DOHH2 (cell line): ENCODE measurements at regions not wholly inside any gene's neighbourhood (a gene's known extent, or its start where the extent isn't known, plus 50 kb on each side); places are given as distances from the start of the nearest gene placed in this dataset.

Experiments
- EZH2phosphoT487 ChIP-seq: fragments of 200-600 bp; sonication (generic); IDR thresholded peaks from 2 replicates; pipeline ENCODE4 v1.6.1; 2017; ENCODE audit warnings: borderline replicate concordance, mild to moderate bottlenecking, antibody characterized with exemption, low read length, moderate library complexity, mixed read lengths
- TF ChIP-seq, protein P1 (sequence below): fragments of 200-600 bp; sonication (generic); IDR thresholded peaks from one replicate; pipeline ENCODE4 v1.5.1; 2014; ENCODE audit warnings: antibody characterized with exemption, mild to moderate bottlenecking, low read depth, low read length; ENCODE audit not compliant: poor library complexity, severe bottlenecking

DNA sequence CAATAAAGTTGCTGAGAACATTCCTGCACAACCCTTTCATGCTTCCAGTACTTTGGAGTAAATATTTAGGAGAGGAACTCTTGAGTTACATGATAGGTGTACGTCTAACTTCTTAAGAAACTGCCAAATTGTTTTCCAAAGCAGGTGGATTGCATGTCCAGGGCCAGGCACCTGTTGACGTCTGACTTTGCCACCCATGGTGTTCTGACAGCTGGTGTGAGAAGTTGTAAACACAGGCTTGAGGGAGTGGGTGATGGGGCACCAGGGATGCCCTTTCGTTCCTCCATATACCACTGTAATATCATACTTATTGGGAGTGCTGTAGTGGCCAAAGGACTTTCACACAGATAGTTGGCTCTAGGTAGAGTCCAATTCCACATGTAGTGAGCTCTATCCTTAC, 352.1 kb downstream of the GADD45G start:
- TF ChIP-seq, protein P1, sequence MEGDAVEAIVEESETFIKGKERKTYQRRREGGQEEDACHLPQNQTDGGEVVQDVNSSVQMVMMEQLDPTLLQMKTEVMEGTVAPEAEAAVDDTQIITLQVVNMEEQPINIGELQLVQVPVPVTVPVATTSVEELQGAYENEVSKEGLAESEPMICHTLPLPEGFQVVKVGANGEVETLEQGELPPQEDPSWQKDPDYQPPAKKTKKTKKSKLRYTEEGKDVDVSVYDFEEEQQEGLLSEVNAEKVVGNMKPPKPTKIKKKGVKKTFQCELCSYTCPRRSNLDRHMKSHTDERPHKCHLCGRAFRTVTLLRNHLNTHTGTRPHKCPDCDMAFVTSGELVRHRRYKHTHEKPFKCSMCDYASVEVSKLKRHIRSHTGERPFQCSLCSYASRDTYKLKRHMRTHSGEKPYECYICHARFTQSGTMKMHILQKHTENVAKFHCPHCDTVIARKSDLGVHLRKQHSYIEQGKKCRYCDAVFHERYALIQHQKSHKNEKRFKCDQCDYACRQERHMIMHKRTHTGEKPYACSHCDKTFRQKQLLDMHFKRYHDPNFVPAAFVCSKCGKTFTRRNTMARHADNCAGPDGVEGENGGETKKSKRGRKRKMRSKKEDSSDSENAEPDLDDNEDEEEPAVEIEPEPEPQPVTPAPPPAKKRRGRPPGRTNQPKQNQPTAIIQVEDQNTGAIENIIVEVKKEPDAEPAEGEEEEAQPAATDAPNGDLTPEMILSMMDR, result no peak
- TF ChIP-seq EZH2phosphoT487, result no peak
